Large intestine (tissue), 3 donors: ENCODE measurements at regions not wholly inside any gene's neighbourhood (a gene's known extent, or its start where the extent isn't known, plus 50 kb on each side); places are given as distances from the start of the nearest gene placed in this dataset.

Source experiments
- DNase-seq, 2 donors: peaks; one replicate each; pipeline versions ENCODE4 v3.0.0 to v3.0.0-alpha.2; 2013
- H3K27ac ChIP-seq: one replicate; pipeline ENCODE4 v1.5.1; 2013; ENCODE audit warnings: low read length
- H3K27me3 ChIP-seq: 2 replicates; pipeline ENCODE4 v1.6.1; 2013; ENCODE audit warnings: low read length; ENCODE audit not compliant: control insufficient read depth, insufficient read depth
- H3K36me3 ChIP-seq: 2 replicates; pipeline ENCODE4 v1.6.1; 2013; ENCODE audit warnings: low read length; ENCODE audit not compliant: control insufficient read depth, insufficient read depth
- H3K4me1 ChIP-seq: one replicate; pipeline ENCODE4 v1.6.1; 2013; ENCODE audit warnings: low read length; ENCODE audit not compliant: control insufficient read depth, insufficient read depth
- H3K4me3 ChIP-seq: one replicate; pipeline ENCODE4 v1.5.1; 2013; ENCODE audit warnings: low read length
- H3K9me3 ChIP-seq: one replicate; pipeline ENCODE4 v1.6.1; 2013; ENCODE audit warnings: mild to moderate bottlenecking, low read depth, low read length, moderate library complexity; ENCODE audit not compliant: control insufficient read depth
- WGBS: methylation state at CpG from one replicate; pipeline ENCODE4 v1.1.5; 2013; ENCODE audit warnings: low lambda C conversion rate; ENCODE audit not compliant: insufficient coverage; 5-methylcytosine and 5-hydroxymethylcytosine counted together

DNA sequence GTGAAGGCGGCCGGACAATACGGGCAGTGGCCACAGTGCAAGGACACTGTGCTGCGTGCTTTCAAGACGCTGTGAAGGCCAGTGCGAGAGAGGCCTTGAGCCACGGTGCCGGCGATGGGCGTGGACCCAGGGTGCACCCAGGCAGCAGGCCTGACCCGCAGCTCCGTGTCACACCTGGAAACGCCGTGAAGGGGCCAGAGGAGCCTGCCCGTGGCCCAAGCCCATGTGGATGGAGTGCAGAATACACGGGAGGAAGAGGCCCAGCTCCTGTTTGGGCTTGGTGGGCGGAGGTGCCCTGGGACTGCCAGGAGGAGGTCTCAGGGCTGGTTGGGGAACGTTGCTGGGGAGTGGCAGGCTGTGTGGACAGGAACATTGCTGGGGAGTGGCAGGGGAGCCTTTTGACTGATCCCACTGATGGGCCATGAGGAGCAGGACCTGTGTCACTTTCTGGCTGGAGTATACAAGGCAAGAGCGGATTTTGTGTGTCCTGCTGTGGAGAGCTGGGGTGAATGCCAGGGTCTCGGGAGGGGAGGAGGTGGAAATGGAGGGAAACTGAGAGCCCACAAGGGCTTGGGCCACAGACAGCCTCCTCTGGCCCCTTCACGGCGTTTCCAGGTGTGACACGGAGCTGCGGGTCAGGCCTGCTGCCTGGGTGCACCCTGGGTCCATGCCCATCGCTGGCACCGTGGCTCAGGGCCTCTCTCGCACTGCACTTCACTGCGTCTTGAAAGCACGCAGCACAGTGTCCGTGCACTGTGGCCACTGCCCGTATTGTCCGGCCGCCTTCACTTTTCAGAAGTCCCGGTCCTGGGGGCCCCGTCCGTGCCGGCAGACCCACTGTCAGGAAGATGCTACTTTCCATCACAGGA is 925.4 kb downstream of the BRD1 start:
- Histone ChIP-seq H3K36me3 (no peaks in the 10 kb centered on the region), H3K27ac (no peak overlapping the region), H3K4me3 (no peak overlapping the region), H3K27me3 (no peaks in the 10 kb centered on the region), H3K4me1 (no peaks in the 10 kb centered on the region), H3K9me3 (no peaks in the 10 kb centered on the region)
- WGBS = no CpG with 5 or more reads among the region's 37 CpGs
- no peak for DNase-seq

DNA sequence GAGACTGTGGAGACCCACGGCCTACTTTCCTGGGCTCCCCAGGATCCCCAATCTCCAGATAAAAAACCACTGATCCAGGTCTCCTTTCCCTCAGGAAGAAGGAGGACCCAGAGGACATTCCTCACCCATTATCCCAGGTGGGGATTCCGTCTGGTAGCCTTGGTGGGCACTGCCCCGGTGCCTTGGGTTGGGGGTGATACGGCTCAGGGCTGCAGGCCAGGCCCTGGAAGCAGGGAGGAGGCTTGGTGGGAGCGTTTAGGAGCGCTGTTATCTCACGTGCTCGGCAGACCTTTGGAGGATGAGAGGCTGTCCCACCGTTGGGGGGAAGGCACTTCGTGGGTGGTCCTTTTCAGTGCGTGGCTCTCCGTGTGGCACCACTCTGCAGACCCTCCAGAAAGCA is 926.3 kb downstream of the BRD1 start:
- H3K9me3 ChIP-seq = no peaks in the 10 kb centered on the region
- H3K4me1 ChIP-seq = no peaks in the 10 kb centered on the region
- WGBS = no CpG with 5 or more reads among the region's 12 CpGs
- H3K36me3 ChIP-seq = no peaks in the 10 kb centered on the region
- DNase-seq = no peak
- no peaks in the 10 kb centered on the region for H3K27me3 ChIP-seq
- H3K4me3 ChIP-seq = no peak overlapping the region
- H3K27ac ChIP-seq = no peak overlapping the region

DNA sequence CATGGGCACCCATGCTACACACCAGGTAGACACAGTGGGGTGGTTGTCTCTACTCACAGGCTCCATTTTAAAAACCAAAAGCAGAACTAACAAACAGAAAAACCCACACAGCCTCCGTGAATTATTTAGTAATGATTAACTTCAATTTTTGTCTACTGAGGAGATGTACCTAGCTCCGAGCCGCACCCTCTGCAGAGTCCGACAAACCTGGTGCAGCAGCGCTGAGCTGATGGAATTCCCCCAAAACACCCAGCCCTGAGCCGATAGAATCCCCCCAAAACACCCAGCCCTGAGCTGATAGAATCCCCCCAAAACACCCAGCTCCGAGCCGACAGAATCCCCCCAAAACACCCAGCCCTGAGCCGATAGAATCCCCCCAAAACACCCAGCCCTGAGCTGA is 927.0 kb downstream of the BRD1 start:
- Histone ChIP-seq H3K4me3 (no peak overlapping the region), H3K27me3 (no peaks in the 10 kb centered on the region), H3K36me3 (no peaks in the 10 kb centered on the region), H3K27ac (no peak overlapping the region), H3K9me3 (no peaks in the 10 kb centered on the region), H3K4me1 (no peaks in the 10 kb centered on the region)
- DNase-seq = no peak
- WGBS = no CpG with 5 or more reads among the region's 9 CpGs

DNA sequence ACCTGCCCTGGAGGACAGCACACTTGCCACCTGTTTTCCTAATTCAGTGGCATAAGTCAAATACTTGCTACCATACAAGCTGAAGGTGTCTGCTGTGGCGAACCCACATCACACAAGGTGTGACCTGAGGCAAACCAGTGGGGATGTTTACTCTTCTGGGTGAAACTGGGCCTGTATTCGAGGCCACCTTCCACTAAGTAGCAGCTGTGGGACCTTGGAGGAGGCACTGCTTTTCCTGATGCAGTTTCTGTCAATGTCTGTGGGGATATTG is 927.4 kb downstream of the BRD1 start:
- Histone ChIP-seq H3K27ac (no peak overlapping the region), H3K4me3 (no peak overlapping the region), H3K4me1 (no peaks in the 10 kb centered on the region), H3K27me3 (no peaks in the 10 kb centered on the region), H3K9me3 (no peaks in the 10 kb centered on the region), H3K36me3 (no peaks in the 10 kb centered on the region)
- no peak for DNase-seq
- no CpG with 5 or more reads among the region's 2 CpGs for WGBS

DNA sequence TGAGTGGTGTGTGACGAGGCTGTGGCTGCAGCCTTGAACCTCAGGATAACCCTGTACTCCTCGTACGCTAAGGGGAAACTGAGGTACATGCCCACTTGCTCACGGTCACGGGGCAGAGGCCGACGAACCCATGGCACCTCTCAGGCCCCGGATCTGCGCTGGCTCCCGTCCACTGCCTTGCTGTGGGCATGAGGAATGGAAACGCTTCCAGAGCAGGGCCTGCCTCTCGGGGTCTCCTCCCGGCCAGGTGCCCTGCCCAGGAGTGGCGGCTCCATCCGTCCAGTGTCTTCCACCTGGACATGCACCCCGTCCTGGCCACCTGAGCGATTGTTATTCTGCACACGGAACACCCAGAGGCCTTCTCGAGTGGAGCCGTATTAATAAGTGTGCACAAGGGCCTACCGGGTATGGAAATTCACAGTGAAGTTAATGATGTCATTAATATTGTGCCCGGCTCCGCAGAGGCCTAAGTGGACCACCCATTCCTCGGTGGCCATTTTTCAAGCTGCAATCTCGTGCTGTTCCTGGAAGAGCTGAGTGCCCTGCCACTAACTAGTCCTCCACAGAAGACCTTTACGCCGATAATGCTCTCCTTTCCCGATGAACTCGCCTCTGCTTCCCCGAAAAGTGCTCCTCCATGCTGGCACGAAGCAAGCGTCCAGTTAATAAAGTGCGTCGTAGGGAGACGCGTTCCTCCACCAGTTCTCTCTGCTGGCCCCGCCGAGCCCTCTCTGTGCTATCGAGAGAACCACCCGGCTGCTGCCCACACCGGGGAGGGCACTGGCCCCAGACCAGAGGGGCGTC is 927.9 kb downstream of the BRD1 start:
- WGBS = no CpG with 5 or more reads among the region's 42 CpGs
- Histone ChIP-seq H3K9me3 (no peaks in the 10 kb centered on the region), H3K4me3 (no peak overlapping the region), H3K27me3 (no peaks in the 10 kb centered on the region), H3K4me1 (no peaks in the 10 kb centered on the region), H3K27ac (no peak overlapping the region), H3K36me3 (no peaks in the 10 kb centered on the region)
- DNase-seq = no peak

DNA sequence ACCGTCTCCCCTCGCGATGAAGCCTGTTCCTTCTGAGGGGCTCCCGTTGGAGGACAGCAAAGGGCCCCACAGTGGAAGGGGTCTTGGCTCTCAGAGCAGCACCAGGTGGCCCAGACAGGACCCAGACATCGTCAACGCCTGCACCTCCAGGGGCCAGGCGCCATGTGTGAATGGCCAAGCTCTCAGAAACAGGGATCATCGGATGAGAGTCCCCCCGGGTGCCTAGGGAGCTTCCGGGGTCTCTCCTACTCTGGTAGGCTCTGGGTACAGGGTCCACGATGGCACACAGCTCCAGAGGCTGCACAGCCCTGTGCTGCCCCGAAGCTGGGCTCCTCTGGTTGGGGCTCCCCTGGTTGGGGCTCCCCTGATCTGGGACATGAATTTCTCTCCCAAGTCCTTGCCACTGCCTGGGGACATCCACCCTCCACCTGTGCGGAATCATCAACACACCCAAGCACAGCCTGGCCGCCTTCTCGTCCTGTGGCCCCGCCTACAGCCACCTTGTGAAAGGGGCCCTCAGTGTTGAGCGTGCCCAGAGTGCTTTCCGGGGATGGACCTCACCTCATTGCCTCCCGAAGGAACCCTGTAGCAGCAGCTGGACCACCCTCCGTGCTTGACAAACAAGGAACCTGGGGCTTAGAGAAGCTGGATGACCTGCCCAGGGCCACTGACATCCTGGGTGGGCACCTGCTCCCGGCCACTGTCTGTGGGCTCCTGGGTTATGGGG is 929.0 kb downstream of the BRD1 start:
- H3K4me3 ChIP-seq = no peak overlapping the region
- H3K27me3 ChIP-seq = no peaks in the 10 kb centered on the region
- H3K27ac ChIP-seq = no peak overlapping the region
- no peaks in the 10 kb centered on the region for H3K36me3 ChIP-seq
- no peaks in the 10 kb centered on the region for H3K4me1 ChIP-seq
- DNase-seq = no peak
- no CpG with 5 or more reads among the region's 21 CpGs for WGBS
- no peaks in the 10 kb centered on the region for H3K9me3 ChIP-seq

DNA sequence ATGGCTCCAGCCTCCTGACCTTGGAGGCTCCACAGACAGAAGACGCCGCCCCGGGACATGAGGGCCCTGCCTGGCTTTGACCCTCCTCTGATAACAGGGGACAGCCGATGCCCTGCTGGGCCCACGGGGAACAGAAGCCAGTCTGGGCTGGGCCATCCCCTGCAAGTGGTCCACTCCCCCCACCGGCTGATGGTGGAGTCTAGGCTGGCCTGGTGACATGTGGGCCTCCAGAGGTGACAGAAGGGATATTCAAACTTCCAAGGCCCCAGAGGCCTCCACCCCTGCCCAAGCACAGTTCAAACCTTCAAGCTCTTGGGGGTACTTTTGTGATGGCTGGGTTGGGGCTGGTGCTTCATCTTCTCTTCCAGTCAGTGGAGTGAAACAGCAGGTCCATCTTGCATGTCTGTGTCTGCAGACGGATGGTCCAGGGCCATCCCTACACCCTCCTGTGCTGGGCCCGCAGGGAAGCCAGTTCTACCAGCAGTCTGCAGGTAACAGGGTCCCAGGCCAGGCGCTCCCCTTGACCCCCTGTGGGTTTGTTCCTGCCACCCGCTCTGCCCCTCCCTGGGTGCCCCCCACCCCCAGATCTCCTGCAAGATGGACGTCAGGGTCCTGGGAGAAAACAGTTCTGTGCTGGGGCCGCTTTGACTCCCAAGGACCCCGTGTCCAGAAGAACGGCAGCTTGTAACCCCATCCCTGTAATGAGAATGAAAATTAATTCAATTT is 929.9 kb downstream of the BRD1 start:
- Histone ChIP-seq H3K36me3 (no peaks in the 10 kb centered on the region), H3K9me3 (no peaks in the 10 kb centered on the region), H3K27me3 (no peaks in the 10 kb centered on the region), H3K27ac (no peak overlapping the region), H3K4me3 (no peak overlapping the region), H3K4me1 (no peaks in the 10 kb centered on the region)
- DNase-seq = no peak
- WGBS = no CpG with 5 or more reads among the region's 14 CpGs

DNA sequence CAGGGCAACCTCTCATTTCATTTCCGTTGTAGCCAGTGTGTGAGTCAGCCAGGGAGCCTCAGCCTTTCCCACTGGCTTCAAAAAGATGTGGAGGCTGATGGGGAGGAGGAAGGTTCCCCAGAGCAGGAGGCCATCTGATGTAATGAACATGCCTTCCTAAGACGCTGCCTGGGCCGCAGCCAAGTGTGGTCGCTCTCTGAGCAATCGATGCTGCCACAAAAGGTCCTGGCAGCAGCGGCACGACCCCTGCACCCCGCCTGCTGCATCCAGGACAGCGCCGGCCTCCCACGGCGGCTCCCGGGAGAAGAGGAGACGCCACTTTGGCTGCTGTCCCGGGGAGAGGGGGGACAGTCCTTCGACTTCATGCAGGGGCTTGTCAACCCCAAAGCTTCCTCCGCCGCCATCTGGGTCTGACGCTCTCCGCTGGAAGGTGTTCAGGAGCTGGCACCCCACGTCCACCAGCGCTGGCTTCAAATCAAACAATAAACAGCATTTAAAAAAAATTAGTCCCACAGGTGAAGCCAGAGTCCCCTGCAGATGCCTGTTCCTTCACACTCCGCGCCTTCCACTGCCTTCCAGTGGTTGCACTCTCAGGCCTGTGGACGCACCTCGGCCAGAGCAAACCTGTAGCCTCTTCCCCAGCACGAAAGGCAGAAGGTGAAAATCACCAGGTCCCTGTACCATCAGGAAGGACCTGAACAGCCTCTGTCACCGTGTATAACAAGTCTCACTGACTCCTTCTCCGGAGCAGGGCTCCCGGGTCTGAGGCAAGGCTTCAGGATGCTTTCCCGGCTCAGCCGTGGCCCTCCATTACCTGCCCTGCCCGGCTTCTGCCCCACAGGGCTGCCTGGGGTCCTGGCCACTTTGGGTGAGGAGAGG is 930.7 kb downstream of the BRD1 start:
- no peaks in the 10 kb centered on the region for H3K36me3 ChIP-seq
- no peaks in the 10 kb centered on the region for H3K9me3 ChIP-seq
- H3K27ac ChIP-seq = no peak overlapping the region
- no peaks in the 10 kb centered on the region for H3K4me1 ChIP-seq
- H3K4me3 ChIP-seq = no peak overlapping the region
- peak in 1 of 2 donors; percentile 15 for DNase-seq
- no CpG with 5 or more reads among the region's 33 CpGs for WGBS
- H3K27me3 ChIP-seq = no peaks in the 10 kb centered on the region

DNA sequence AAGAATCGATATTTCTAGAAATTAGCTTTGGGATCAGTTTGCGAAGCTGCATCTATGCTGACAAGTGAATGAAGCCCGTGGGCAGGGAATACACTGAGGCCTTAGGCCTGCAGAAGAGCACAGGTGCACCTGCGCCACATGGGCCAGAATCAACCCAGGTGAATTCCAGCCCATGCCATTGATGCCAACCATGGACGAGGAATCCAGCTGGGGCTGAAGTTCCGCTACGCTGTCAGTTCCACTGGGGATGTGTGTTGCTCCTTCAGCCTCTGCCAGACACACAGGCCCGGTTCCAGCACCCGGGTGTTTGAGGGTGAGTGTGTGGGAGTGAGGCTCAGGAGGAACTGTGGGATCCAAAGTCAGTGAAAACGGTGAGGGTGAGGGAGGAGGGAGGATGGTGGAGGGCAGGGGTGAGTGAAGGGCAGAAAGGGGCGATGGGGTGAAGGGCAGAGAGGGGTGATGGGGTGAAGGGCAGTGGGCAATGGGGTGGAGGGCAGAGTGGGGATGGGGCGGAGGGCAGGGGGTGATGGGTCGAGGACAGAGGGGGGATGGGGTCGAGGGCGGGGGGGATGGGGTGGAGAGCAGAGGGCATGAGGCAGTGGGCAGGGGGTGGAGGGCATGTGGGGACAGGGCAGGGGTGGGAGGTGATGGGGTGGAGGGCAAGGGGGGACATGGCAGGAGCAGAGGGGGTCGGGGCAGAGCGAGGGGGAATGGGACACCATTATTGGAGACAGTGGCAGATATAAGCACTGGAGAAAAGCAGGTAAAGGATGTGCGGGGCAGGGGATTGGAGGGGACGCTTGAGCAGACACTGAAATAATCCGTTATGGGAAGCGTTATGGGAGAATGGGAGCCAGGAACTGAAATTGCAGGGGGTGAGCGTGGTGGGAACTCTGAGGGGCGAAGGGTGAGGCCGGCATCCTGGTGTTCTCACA is 931.6 kb downstream of the BRD1 start:
- Histone ChIP-seq H3K27me3 (no peaks in the 10 kb centered on the region), H3K4me3 (no peak overlapping the region), H3K27ac (no peak overlapping the region), H3K36me3 (no peaks in the 10 kb centered on the region), H3K9me3 (no peaks in the 10 kb centered on the region), H3K4me1 (no peaks in the 10 kb centered on the region)
- WGBS = 89% methylated on average over 4 of the region's 24 CpGs
- DNase-seq = no peak
